NCI-H524 treated with DMSO at 0.1 percent for 48 hours (cell line): ENCODE measurements at regions not wholly inside any gene's neighbourhood (a gene's known extent, or its start where the extent isn't known, plus 50 kb on each side); places are given as distances from the start of the nearest gene placed in this dataset.

Source experiments
- DNase-seq: peaks from one replicate; lab custom pipeline; 2025; lab: John Stamatoyannopoulos, UW

DNA sequence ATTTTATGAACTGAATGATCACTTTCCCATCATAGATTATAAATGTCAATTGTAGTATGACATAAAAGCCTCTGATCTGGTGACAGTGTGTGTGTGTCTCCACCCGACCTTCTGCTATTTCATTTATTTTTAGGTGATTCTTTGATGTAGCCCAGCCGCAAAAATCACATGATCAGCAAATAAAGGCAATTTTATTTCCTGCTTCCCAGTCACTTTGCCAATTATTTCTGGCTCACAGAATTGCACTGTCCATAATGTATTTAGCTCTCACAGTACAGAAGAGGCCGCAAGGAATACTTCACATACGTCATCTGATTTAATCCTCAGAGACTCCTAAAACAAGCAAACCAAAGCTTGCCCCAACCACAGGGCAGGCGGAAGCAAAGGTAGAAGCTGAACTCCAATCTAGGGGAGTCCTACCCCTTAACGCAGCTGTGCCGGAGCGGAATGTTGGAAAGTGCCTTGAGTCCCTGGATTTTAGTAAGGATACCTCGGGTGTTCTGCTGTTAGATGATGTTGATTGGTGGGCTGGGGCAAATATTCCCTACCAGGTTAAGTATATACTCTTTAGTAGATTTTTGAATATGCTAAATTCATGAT lies 384.0 kb upstream of the IRX4 start:
- no peak for DNase-seq

DNA sequence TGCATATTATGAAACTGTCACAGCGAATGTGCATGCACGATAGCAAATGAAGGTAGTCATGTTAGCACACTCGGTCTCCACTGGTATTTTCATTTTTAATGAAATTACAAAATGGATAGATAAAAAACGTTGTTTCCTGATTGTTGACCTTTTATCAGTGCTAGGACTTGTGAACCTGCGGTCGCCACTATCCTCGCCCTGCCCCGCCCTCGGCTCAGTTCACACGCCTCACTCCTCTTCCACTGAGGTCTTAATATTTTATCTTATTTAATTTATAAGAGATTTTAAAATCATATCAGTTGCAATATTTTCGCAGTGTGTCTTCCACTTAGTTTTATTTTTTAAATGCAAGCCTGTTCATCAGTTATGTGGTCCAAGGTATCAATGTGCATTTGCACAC lies 382.6 kb upstream of the IRX4 start:
- no peak for DNase-seq

DNA sequence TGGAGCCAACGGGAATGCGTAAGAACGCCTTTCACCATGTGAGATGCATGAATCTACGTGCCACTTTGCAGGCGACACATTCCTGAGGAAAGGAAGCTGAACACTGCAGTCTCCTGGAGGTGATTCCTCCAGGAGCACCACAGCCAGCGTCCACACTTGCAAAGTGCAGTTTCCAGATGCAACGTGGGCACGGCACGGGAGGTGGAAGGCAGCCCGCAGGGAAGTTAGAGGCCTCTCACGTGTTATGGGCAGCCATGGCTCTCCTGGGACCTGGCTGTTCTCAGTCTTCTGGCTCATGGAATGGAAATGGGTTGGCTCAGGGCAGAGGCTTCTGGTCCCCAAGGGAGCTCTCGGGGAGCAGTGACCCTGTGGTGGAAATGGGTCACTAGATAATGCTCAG lies 381.0 kb upstream of the IRX4 start:
- DNase-seq = no peak

DNA sequence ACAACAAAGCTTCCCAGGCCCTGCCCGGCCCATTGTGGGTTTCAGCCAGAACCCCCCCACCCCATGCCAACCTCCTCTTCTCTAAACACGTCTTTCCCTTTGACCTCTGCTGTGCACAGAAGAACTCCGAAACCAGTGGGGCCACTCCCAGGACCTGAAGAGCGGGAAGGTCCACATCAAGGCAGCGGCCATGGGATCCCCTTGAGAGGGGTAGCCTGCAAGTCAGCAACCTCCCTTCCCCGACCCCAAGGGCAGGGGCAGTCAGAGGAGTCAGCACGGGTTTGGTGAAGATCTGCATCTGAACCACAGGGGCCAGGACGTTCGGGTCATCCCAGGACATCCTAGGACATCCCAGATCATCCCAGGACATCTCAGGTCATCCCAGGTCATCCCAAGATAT lies 379.9 kb upstream of the IRX4 start:
- DNase-seq = no peak

DNA sequence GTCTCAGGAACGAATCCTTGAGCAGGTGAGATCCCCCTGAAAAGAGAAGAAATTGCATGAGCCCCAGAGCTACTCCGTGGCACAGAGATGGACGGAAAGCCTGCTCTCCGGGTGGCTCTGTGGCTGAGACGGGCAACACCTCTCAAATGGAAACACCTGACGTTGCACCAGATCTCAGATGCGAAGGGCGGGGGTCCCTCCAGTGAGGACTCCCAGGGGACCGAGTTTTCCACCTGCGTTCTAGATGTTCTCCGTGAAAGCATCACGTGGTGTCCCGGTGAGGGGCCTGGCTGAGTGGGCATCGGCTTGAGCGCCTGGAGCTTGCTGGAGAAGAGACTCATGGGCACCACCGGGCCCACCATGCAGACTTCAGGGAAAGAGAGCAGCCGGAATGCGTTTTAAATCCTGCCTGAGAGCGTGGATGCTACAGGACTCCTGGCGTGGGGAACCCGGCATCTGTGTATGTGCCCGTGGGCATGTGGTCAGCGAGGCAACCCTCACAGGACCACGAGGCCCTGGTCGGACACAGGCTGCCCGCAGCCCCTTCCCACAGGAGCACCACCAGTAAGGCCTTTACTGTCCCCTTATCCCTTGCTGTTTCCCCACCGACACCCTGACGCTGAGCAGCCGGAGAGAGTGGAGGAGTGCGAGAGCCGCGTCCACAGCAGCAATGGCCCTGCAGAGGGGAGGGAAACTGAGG lies 378.4 kb upstream of the IRX4 start:
- DNase-seq = no peak

DNA sequence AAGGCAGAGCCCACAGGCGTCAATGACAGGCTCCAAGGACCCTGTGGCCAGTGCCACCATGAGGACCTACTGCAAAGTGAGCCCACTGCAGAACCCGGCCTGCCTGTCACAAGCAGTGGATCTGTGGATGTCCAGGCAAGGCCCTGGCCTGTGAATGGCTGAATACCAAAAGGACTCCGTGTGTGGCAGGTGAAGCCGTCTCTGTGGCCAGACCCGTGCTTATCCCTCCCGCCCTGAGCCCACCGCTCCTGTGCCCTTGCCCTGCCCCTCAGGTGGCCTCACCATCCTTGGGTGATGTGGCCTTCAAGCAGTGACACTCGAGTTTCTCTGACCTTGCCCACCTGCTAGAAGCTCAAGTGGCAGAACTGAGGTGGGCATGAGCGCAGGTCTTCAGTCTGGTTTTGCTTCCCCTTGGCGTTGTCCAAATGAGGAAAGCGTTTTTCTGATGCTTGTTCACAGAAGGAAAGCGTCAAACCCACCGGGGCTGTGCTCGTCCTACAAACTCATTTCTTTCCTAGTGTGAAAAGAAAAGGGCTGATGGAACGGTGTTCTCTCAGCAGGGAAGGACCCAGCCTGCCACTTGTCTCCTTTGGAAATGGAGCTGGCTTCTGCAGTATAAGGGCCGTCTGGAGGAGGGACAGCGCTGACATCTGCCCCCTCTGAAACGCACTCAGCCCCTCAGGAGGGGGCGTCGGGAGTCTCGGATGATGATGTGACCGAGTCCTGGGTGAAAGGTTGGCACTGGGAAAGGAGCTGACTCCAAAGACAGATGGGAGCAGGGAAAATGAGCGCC lies 377.7 kb upstream of the IRX4 start:
- DNase-seq = no peak

DNA sequence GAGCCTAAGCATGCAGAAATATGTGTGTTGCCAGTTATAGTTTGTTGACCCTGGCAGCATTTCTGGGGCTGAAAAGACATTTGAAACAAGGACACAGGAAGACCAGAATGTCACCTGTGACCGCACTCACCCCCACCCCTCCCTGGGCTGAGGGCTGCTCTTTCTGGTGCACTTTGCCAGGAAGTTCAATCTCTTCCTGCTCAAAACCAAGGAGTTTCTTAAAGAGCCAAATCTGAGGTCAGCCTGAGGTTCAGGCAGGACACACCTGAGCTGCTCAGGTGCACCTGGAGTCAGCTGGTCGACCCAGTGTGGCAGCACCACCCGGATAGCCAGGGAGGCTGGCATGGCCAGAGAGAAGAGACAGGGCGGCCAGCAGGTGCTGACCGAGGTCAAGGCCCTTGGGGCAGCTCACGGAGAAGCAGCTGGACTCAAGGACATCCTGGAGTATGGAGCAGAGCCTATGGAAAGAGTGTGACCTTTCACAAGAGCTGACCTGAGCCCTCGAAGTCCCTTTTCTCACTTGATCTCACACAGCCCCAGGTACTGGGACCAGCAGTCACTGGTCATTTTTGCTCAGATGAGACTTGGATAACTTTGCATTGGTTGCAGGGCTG lies 376.9 kb upstream of the IRX4 start:
- DNase-seq = no peak

DNA sequence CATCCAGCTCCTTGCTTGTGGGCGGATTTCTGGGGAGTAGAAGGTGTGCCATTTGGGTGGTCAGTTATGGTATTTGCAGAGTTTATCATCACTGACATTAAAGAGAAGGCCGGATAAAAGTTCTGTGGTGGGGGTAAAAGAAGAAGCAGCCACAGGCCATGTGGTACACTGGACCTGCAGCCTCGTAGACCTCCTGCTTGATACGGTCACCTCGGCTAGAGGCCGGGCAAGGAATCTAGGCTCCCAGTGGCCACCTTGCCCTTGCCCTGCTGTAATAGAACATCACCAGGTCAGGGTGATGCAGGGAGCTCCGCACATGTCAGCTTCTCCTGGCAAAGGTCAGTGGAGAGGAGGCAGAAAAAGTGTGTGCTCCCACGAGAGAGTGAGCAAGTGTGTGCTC lies 376.1 kb upstream of the IRX4 start:
- DNase-seq = no peak

DNA sequence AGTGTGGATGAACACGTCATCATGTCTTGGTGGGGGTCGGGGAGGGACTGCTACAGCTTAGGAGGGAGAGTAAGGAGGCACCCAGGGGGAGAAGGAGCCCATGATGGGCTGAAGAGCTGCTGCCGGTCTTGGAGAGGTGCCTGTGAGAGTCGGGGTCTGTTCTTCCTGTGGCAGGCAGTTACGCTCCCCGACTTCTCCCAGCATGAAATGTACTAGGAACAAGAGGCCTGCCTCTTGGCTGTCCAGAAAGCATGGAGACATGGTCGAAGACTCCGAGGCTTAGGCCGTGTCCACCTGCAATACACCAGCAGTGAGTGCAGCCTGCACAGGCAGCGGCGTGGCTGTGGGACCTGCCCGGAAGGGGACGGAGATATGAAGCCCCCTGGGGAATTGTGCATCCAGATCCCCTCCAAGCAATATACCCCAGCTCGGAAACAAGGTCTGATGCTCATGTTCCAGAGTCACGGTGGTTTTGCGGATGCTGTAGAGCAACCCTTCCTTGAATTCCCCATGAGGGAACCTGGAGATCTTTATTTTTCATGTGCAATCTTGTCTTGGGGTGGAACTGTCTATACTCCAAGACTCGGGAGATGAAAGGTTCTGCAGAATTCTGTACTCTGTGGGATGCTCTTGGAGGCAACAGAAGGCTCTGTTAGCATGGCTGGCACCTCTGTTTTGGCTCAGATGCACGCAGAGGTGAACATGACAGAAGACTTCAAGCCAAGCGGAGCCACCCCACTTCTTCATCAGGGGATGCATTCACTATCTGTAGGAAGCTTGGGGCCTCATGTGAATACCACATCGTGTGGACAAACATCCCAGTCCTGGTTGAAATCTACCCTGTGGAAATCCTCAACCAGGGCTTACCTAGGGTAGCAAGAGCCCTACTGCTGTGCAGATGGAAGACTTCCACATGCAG lies 374.9 kb upstream of the IRX4 start:
- no peak for DNase-seq

DNA sequence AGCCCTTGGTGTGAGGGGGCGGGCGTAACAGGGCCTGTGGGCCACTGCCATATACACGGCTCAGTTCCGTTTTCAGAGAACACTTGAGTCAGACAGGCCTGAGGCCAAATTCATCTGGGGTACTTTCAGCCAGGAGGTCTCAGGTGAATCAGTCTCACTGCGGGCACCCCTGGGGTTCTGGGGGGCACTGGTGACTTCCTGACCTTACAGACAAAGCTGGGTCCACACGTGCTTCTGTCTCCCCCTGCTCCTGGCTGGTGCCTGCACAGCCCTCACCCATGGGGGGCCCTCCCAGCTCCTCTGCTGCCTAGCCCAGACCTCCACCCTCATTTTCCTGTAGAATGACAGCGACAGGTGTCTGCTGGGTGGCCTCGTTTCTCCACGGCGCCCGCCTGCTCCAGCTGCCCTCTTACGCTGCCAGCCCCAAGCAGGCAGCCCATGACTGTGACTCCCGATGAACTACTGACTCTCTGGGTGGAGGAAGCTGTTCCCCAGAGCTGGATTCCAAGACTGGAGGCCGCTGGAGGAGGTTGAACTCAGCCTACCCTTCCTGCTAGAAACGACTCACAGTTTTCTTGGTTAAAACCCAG lies 374.1 kb upstream of the IRX4 start:
- no peak for DNase-seq

DNA sequence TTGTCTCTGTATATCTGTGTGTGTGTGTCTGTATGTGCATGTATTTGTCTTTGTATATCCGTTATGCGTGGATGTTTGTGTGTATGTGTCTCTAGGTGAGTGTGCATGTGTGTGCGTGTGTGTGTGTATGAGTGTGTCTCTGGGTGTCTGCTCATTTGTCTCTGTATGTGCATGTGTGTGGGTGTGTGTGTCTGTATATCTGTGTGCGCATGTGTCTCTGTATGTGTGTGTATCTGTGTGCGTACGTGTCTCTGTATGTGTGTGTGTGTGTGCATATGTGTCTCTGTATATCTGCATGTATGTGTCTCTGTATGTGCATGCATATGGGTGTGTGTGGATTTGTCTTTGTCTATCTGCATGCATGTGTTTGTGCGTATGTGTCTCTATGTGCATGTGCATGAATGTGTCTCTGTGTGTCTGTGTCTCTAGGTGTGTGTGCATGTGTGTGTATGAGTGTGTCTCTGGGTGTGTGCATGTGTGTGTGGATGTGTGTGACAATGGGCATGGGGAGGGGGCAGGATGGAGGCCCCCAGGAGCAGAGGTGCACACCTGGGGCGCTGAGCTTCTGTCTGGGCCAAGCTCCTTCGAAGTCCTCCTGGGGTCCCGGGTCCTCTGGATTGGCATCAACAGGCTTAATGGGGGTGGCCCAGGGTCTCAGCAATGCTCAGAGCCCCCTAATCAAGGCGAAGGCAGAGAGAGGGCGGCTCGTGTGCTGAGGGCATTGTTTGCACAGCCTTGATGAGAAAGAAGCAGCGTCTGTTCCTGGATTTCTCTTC lies 373.4 kb upstream of the IRX4 start:
- DNase-seq = no peak

DNA sequence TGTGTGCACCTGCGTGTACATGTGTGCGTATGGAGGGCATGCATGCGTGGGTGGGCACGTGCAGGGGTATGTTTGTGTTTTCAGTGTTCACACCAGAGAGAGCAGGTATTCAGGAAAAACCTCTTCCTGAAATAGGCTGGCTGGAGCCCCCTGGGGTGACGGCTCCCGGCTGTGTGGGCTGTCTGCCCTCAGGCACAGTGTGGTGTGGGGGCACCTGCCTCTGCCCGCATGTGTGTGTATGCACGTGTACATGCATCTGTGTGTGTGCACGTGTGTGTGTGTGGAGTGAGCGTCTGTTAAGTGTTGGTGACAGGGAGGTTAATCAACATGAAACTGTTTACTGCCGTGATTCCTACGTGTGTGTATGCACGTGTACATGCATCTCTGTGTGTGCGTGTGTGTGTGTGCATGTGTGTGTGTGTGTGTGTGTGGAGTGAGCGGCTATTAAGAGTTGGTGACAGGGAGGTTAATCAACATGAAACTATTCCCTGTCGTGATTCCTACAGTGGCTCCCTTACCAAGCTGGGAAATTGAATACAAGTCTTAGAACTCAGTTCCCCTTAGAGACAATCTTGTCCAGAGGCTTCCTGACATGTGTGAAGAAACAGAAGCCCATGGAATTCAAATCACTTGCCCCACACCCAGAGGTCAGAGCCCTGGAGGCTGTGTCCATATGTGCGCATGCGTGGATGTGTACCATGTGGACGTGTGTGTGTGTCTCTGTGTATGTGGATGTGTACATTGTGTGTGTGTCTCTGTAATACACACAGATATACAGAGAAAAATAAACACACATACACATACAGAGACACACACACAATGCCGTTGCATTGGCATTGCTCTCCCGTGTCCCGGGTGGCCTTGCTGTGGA lies 372.4 kb upstream of the IRX4 start:
- DNase-seq = no peak

DNA sequence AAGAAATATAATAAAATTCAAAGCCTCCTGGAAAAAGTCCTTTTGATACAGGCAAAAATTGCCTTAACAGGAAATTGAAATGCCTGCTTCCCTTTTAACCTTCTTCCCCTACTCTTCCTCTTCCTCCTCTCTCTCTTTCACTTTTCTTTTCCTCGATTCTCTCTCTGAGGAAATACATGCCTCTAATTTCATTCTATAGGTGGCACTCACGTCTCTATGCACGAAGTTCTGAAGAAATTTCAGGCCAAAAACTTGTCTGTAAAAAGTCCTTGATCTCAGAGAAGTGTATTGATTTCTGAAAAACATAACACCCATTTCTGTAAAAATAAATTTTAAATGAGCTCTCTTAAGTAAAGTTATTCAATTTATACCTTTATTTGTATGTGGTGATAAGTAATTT lies 371.7 kb upstream of the IRX4 start:
- no peak for DNase-seq

DNA sequence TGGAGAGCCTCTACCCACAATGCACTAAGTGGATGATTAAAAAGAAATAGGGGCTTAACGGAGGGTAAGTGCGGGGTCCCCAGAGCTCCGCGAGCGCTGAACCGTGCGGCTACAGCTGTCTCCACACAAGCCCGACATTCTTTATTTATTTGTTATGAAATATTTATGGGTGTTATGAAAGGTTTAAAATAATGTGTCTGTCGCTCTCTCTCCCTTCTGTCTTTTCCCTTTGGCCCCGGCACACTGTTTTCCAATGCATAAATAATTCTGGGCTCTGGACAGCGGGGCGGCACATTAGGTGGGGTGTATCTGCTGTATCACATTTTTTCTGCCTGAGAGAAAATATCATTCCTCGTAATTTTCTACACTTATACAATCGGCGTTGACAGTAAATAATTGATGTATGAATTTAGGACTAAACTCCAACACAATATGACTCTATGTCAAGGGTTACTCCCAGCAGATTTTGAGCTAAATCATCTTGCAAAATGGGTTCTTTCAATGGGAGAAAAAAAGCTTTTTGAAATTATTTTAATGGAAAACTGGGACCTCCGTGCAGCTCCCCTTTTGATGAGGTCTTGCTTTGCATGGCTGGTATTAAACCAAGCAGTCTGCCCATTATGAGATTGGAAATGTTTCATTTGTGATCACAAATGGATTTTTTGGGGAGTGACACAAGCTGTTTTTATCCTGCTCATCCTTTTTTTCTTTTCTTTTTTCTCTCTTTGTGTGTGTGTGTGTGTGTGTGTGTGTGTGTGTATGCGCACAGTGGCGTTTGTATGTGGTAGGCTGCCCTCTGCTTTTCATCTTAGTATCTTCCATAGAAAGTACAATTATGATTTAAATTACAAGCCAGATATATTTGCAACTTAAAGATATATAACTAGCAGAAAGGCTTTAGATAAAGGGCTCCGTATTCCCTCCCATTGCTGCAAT lies 370.6 kb upstream of the IRX4 start:
- DNase-seq = no peak

DNA sequence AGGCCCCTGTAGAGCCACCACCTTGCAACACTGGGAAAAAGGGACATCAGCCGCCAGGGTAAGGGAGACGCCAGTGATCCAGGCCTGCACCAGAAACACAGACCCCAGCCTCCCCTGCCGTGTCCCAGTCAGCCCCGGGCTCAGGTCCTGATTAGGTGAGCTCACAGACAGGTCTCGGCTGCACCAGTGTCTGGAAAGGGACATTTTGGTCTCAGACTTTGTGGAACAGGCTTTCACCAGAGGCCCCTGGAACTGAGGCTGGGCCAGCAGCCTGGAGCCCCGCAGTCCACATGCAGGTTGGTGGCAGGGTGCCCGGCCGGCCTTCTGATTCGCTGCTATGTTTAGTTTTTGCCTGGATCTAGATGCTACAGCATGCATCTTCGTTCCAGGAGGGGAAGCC lies 369.0 kb upstream of the IRX4 start:
- DNase-seq = no peak

DNA sequence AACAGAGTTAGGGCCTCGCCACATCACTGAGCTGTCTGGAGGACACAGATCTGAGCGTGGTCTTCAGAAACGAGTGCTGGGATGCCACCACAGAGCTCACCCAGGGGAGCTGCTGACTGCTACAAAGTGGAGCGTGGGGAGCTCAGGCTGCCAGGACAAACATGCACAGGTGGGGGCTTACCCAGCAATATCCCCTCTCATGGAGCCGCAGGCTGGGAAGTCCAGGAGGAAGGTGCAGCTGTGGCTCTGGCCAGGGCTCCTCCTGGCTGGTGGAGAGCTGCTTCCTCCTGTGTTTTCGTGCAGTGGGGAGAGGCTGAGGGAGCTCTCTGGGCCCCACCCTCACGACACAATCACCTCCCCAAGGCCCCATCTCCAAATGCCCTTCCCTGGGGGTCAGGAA lies 368.6 kb upstream of the IRX4 start:
- no peak for DNase-seq

DNA sequence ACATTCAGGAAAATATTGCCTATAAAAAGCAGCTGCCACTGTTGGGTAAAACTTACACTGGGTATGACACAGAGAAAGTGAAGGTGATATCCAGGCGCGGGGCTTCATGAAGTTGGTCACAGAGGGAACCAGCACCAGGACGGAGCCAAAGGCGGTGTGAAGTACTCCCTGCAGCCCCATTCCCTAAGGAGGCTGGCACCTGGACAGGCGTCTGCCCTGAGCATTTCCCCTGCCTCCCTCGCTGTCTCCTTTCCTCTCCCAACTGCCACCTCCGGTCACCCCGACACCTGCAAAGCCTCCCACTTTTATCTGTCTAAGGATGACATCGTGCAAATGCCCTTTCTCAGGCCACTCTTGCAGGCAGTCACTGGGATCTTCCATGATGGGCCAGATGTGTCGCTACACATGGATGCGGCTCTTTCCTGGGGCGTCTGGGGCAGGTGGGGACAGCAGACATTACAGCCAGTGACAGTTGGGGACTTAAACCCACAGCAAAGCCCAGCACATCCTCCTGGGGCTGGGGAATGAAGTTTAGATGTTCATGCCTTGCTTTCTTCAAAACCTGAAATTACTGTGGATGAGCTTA lies 367.7 kb upstream of the IRX4 start:
- DNase-seq = no peak

DNA sequence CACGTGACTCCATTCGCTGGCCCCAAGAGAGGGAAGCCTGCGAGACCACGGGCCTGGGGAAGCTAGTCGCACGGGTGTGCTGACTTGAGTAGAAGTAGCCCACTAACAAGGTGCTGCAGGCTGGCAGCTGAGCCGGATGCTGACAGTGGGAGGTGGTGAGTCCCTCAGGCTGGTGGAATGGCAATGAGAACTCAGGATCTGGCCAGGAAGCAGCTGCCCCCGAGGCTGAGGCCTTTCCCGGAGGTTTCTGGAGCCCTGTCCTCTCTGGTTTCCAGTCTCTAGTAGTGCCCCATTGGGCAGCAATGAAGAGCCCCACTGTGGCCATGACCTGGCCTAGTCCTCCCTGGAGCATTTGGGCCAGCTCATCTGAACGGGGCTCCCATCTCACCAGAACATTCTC lies 366.7 kb upstream of the IRX4 start:
- DNase-seq = no peak
